ENCODE measurements at regions not wholly inside any gene's neighbourhood (a gene's known extent, or its start where the extent isn't known, plus 50 kb on each side); places are given as distances from the start of the nearest gene placed in this dataset.

GRCh38 chr16:8158051-8158450, 432.3 kb downstream of the TMEM114 start:
- no peak for DNase-seq (ENCODE audit: low read depth)
- no peak overlapping the region for H3K4me3 ChIP-seq (ENCODE audit: low read length)
- TF ChIP-seq, protein P1, sequence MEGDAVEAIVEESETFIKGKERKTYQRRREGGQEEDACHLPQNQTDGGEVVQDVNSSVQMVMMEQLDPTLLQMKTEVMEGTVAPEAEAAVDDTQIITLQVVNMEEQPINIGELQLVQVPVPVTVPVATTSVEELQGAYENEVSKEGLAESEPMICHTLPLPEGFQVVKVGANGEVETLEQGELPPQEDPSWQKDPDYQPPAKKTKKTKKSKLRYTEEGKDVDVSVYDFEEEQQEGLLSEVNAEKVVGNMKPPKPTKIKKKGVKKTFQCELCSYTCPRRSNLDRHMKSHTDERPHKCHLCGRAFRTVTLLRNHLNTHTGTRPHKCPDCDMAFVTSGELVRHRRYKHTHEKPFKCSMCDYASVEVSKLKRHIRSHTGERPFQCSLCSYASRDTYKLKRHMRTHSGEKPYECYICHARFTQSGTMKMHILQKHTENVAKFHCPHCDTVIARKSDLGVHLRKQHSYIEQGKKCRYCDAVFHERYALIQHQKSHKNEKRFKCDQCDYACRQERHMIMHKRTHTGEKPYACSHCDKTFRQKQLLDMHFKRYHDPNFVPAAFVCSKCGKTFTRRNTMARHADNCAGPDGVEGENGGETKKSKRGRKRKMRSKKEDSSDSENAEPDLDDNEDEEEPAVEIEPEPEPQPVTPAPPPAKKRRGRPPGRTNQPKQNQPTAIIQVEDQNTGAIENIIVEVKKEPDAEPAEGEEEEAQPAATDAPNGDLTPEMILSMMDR (IDR thresholded peaks at IDR 0.05; ENCODE audit: insufficient read depth, low read depth, low read length, missing control alignments) = no peak

- DNase-seq (ENCODE audit: low read depth) = no peak
- TF ChIP-seq, protein P1 (IDR thresholded peaks at IDR 0.05; ENCODE audit: insufficient read depth, low read depth, low read length, missing control alignments) = no peak
- H3K4me3 ChIP-seq (ENCODE audit: low read length) = no peak overlapping the region
These were observed 435.0 kb downstream of the TMEM114 start for GRCh38 chr16:8155275-8155674.

DNA sequence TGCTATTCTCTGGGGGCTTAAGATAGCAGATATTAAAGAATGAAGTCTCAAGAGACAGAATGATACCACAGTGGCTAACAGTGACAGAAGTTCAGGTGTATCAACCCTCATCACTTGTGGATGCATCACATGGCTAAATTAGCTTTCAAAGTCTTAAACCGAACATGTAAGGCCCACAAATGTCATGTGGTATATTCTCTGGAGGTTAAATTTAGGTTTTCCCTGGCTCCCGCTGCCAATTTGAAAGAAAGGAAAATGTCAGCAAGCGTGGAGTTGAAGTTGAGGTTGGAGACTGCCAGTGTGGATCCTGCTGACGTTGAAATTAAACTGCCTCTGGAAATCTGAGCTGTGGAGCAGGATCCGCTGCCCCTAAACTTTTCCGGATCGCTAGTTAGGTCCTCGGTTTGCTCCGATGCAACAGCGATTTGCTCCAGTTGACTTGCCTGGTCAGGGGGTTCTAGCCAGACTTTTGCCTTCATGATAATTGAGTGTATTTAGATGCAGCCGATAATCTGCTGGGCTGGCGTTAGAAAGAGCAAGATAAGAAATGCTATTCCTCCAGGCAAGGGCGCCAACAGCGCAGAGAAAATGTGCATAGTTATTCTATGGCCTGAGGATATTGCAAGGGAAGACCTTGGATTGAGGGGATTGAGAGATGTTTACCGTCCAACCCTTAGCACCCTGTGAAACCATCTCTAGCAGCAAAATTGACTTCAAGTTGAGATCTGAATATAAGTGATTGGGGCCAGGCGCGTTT, 443.9 kb downstream of the TMEM114 start:
- no peak for DNase-seq (ENCODE audit: low read depth)
- TF ChIP-seq, protein P1 (IDR thresholded peaks at IDR 0.05; ENCODE audit: insufficient read depth, low read depth, low read length, missing control alignments) = no peak

DNA sequence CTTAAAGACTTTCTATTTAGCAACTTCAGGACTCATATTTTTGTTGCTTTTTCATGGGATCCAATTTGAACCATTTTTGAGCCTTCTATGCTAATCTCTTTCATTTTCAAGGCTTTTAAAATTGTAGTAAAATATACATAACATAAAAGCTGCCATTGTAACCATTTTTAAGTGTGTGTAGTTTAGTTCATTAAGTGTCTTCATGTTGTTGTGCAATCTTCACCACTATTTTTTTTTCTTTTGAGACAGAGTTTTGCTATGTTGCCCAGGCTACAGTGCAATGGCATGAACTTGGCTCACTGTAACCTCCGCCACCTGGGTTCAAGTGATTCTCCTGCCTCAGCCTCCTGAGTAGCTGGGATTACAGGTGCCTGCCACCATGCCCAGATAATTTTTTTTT, 451.6 kb downstream of the TMEM114 start:
- TF ChIP-seq, protein P1 (IDR thresholded peaks at IDR 0.05; ENCODE audit: insufficient read depth, low read depth, low read length, missing control alignments) = no peak
- DNase-seq (ENCODE audit: low read depth) = no peak
- H3K4me3 ChIP-seq (ENCODE audit: low read length) = no peak overlapping the region

More for the DNA sequence above, 443.9 kb downstream of the TMEM114 start:
- H3K4me3 ChIP-seq (ENCODE audit: low read length) = no peak overlapping the region

GRCh38 chr16:8137606-8138005, 452.7 kb downstream of the TMEM114 start:
- DNase-seq (ENCODE audit: low read depth) = no peak
- TF ChIP-seq, protein P1 (IDR thresholded peaks at IDR 0.05; ENCODE audit: insufficient read depth, low read depth, low read length, missing control alignments) = no peak
- H3K4me3 ChIP-seq (ENCODE audit: low read length) = no peak overlapping the region

DNA sequence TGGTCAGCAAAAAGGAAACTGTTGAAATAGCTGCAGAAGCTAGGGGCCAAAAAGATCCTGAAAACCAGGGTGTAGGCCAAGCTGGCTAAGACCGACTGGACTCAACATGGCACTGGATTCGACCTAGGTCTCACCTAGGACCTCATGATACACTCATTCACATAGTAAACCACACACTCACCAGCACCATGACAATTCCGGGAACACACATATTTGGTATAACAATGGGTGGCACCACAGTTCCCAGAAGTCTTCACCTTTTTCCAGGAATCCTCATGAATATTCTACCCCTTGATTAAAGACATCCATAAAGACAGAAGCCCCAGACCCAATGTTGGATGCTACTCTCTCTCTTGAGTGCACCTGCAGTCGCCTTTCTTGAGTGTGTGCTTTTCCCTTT, 460.1 kb downstream of the TMEM114 start:
- no peak for DNase-seq (ENCODE audit: low read depth)
- H3K4me3 ChIP-seq (ENCODE audit: low read length) = no peak overlapping the region
- TF ChIP-seq, protein P1 (IDR thresholded peaks at IDR 0.05; ENCODE audit: insufficient read depth, low read depth, low read length, missing control alignments) = no peak

- DNase-seq (ENCODE audit: low read depth) = no peak
- H3K4me3 ChIP-seq (ENCODE audit: low read length) = no peak overlapping the region
- TF ChIP-seq, protein P1 (IDR thresholded peaks at IDR 0.05; ENCODE audit: insufficient read depth, low read depth, low read length, missing control alignments) = no peak
These were observed 463.2 kb downstream of the TMEM114 start for GRCh38 chr16:8127070-8127469.
